ENCODE measurements at regions not wholly inside any gene's neighbourhood (a gene's known extent, or its start where the extent isn't known, plus 50 kb on each side); places are given as distances from the start of the nearest gene placed in this dataset.

DNA sequence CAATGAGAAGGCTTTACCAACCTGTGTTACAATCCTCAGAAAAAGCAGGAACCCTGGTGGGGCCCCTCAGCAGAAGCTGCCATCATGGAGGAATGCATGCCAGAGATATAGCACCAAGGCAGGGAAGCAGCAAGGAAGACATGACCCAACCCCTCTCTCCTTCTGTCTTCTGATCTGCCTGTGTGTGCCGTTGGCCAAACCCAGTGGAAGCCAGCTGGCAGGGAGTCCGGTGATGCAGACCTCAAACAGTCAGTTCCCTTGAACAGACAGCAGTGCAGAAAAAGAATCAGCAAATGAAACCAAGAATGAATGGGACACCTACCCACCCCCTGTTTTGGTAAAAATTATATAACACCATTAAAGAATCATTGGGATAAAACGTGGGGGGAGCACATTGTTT is 234.2 kb downstream of the ZNF608 start (continued):
- TF ChIP-seq CTCF (IDR thresholded peaks at IDR 0.05): no peak
- no peak for TF ChIP-seq RAD21 (IDR thresholded peaks at IDR 0.05; ENCODE audit: low read length)
- no peak for TF ChIP-seq SIN3A (IDR thresholded peaks at IDR 0.05; ENCODE audit: borderline replicate concordance, low read depth, low read length)
- TF ChIP-seq CHD2 (IDR thresholded peaks at IDR 0.05; ENCODE audit: low read length, partially characterized antibody): no peak
- TF ChIP-seq, protein P1, sequence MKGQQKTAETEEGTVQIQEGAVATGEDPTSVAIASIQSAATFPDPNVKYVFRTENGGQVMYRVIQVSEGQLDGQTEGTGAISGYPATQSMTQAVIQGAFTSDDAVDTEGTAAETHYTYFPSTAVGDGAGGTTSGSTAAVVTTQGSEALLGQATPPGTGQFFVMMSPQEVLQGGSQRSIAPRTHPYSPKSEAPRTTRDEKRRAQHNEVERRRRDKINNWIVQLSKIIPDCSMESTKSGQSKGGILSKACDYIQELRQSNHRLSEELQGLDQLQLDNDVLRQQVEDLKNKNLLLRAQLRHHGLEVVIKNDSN (IDR thresholded peaks at IDR 0.05; ENCODE audit: borderline replicate concordance, low read depth): no peak

- H3K9me2 ChIP-seq: no peaks in the 10 kb centered on the region
- no peak for DNase-seq
- H2AFZ ChIP-seq (ENCODE audit: low read depth): no peak overlapping the region
- no peaks in the 10 kb centered on the region for H3K79me2 ChIP-seq (ENCODE audit: insufficient read depth)
- ChIA-PET POLR2A (no interaction called here), CTCF (no interaction called here)
- no peaks in the 10 kb centered on the region for H4K20me1 ChIP-seq (ENCODE audit: insufficient read depth)
- H3K27me3 ChIP-seq (ENCODE audit: insufficient read depth): no peaks in the 10 kb centered on the region
- H3K9ac ChIP-seq: no peak overlapping the region
- H3K4me2 ChIP-seq: no peak overlapping the region
- no peaks in the 10 kb centered on the region for H3K9me3 ChIP-seq
- H3K4me3 ChIP-seq (ENCODE audit: low read depth in 2 of 2, low read length in 1 of 2): no peak overlapping the region
- no peaks in the 10 kb centered on the region for H3K36me3 ChIP-seq (replicated peaks in 1 of 2; ENCODE audit: control insufficient read depth in 1 of 2, insufficient read depth in 2 of 2, low read length in 1 of 2)
- peaks cover 0 to 9% of the 10 kb centered on the region in 2 experiments; a peak in 2 of 4 replicates for H3K4me1 ChIP-seq (ENCODE audit: control insufficient read depth in 1 of 2, insufficient read depth in 2 of 2, low read depth in 1 of 2, low read length in 1 of 2)
- no peaks in the 10 kb centered on the region for H3F3A ChIP-seq (replicated peaks; ENCODE audit: insufficient read depth)
- H3K27ac ChIP-seq (ENCODE audit: low read depth in 2 of 2, low read length in 1 of 2): no peak overlapping the region
- TF ChIP-seq RFX5 (IDR thresholded peaks at IDR 0.05; ENCODE audit: low read length): no peak
- no peak for TF ChIP-seq SIN3A (IDR thresholded peaks at IDR 0.05; ENCODE audit: borderline replicate concordance, low read depth, low read length)
- no peak for TF ChIP-seq EP300 (IDR thresholded peaks at IDR 0.05; ENCODE audit: borderline replicate concordance in 1 of 2, low read depth in 1 of 2, low read length in 1 of 2)
- no peak for TF ChIP-seq FOXJ3 (CRISPR knock-in tag; IDR thresholded peaks at IDR 0.05)
- no peak for TF ChIP-seq TEAD4 (IDR thresholded peaks at IDR 0.05; ENCODE audit: borderline replicate concordance, insufficient read depth)
- TF ChIP-seq GATA2 (CRISPR knock-in tag; IDR thresholded peaks at IDR 0.05): no peak
- no peak for TF ChIP-seq MXI1 (IDR thresholded peaks at IDR 0.05; ENCODE audit: low read depth, low read length)
- no peak for TF ChIP-seq TAF1 (IDR thresholded peaks at IDR 0.05; ENCODE audit: borderline replicate concordance, low read depth, low read length)
- no peak for TF ChIP-seq RXRA (IDR thresholded peaks at IDR 0.05; ENCODE audit: borderline replicate concordance, low read depth)
- TF ChIP-seq REST (IDR thresholded peaks at IDR 0.05; ENCODE audit: low read depth, low read length): no peak
These were observed 234.6 kb downstream of the ZNF608 start for GRCh38 chr5:124511791-124512190.

All from SK-N-SH (cell line).